WTC11 (cell line): ENCODE measurements at regions not wholly inside any gene's neighbourhood (a gene's known extent, or its start where the extent isn't known, plus 50 kb on each side); places are given as distances from the start of the nearest gene placed in this dataset.

Source experiments
- ATF2 ChIP-seq: sonication (generic); formaldehyde crosslinking; IDR thresholded peaks from 2 replicates; pipeline ENCODE4 v1.8.1; 2022; ENCODE audit warnings: low read depth, missing genetic modification reagents, borderline replicate concordance
- CREB1 ChIP-seq: sonication (generic); formaldehyde crosslinking; IDR thresholded peaks from 2 replicates; pipeline ENCODE4 v1.8.0; 2023; ENCODE audit warnings: mild to moderate bottlenecking, missing genetic modification reagents
- JUN ChIP-seq: sonication (generic); formaldehyde crosslinking; IDR thresholded peaks from 2 replicates; pipeline ENCODE4 v1.8.0; 2023; ENCODE audit warnings: mild to moderate bottlenecking, missing genetic modification reagents

DNA sequence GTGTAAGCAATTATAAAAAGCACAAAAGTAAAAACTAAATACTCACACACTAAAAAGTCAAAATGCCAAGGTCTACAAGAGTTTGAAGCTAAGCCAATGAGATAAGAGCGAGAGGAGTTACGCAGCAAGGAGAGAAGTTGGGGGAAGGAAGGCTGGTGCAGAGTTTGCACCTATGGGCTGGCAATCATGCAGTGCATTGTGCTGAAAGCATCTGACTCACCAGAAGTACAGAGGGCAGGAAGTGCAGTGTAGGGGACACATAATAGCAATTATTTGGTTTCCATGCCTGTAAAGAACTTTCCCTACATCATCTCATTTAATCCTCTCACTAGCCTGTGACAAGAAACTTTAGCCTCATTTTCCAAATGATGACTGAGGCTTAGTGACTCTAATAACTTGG, 142.7 kb upstream of the KYNU start:
- TF ChIP-seq JUN (no peak), CREB1 (CRISPR knock-in tag) (no peak), ATF2 (CRISPR knock-in tag) (no peak)
